Liver (tissue), 8 donors: ENCODE measurements at regions not wholly inside any gene's neighbourhood (a gene's known extent, or its start where the extent isn't known, plus 50 kb on each side); places are given as distances from the start of the nearest gene placed in this dataset.

Experiments used
- DNase-seq: peaks from one replicate; pipeline ENCODE4 v3.0.0-alpha.2; 2017; ENCODE audit warnings: low spot score
- H3K27ac ChIP-seq, 2 donors: one replicate each; pipeline ENCODE4 v1.7.0; 2013; ENCODE audit warnings: inconsistent platforms in 2 of 2, low read length in 2 of 2, control low read depth in 1 of 2, low read depth in 1 of 2, mild to moderate bottlenecking in 1 of 2
- H3K27me3 ChIP-seq, 4 donors: one replicate each; pipeline versions ENCODE4 v1.6.1 to v1.7.0; 2013; ENCODE audit warnings: low read length in 3 of 4, inconsistent platforms in 1 of 4, mild to moderate bottlenecking in 1 of 4, moderate library complexity in 1 of 4; ENCODE audit not compliant: control insufficient read depth in 4 of 4, insufficient read depth in 4 of 4
- H3K36me3 ChIP-seq, 4 donors: one replicate each; pipeline versions ENCODE4 v1.6.1 to v1.7.0; 2013; ENCODE audit warnings: low read length in 3 of 4, mild to moderate bottlenecking in 3 of 4, low read depth in 1 of 4, moderate library complexity in 1 of 4; ENCODE audit not compliant: control insufficient read depth in 4 of 4, insufficient read depth in 3 of 4
- H3K4me1 ChIP-seq, 4 donors: one replicate each; pipeline versions ENCODE4 v1.6.1 to v1.7.0; 2013; ENCODE audit warnings: low read length in 3 of 4, mild to moderate bottlenecking in 3 of 4, moderate library complexity in 1 of 4; ENCODE audit not compliant: control insufficient read depth in 4 of 4, insufficient read depth in 4 of 4
- H3K4me3 ChIP-seq, 3 donors: one replicate each; pipeline versions ENCODE4 v1.6.1 to v1.7.0; 2013; ENCODE audit warnings: low read length in 3 of 3, control low read depth in 1 of 3, low read depth in 1 of 3, mild to moderate bottlenecking in 1 of 3
- H3K9ac ChIP-seq, 2 donors: one replicate each; pipeline ENCODE4 v1.7.0; 2013; ENCODE audit warnings: low read length in 2 of 2, mild to moderate bottlenecking in 2 of 2, moderate library complexity in 2 of 2, control low read depth in 1 of 2, low read depth in 1 of 2
- H3K9me3 ChIP-seq, 4 donors: one replicate each; pipeline versions ENCODE4 v1.6.1 to v1.7.0; 2013; ENCODE audit warnings: low read length in 3 of 4; ENCODE audit not compliant: control insufficient read depth in 4 of 4
- ATF3 ChIP-seq: IDR thresholded peaks from 2 replicates; pipeline ENCODE4 v1.6.1; 2016; ENCODE audit warnings: antibody characterized with exemption
- EGR1 ChIP-seq, 2 donors: IDR thresholded peaks; 2 replicates each; pipeline ENCODE4 v1.6.1; 2016 to 2018; ENCODE audit warnings: antibody characterized with exemption in 2 of 2, low read depth in 2 of 2
- FOXA1 ChIP-seq: IDR thresholded peaks from 2 replicates; pipeline ENCODE4 v1.6.1; 2016; ENCODE audit warnings: antibody characterized with exemption
- FOXA2 ChIP-seq: IDR thresholded peaks from 2 replicates; pipeline ENCODE4 v1.6.1; 2016; ENCODE audit warnings: antibody characterized with exemption
- GABPA ChIP-seq, 2 donors: IDR thresholded peaks in 1 of 2; conservative IDR thresholded peaks in 1 of 2; 2 replicates each; pipeline ENCODE4 v1.6.1; 2016; ENCODE audit warnings: antibody characterized with exemption in 2 of 2, mild to moderate bottlenecking in 1 of 2, moderate library complexity in 1 of 2
- HNF4A ChIP-seq, 2 donors: conservative IDR thresholded peaks; 2 replicates each; pipeline ENCODE4 v1.6.1; 2016; ENCODE audit warnings: antibody characterized with exemption in 2 of 2, mild to moderate bottlenecking in 2 of 2
- HNF4G ChIP-seq: IDR thresholded peaks from 2 replicates; pipeline ENCODE4 v1.6.1; 2016; ENCODE audit warnings: antibody characterized with exemption
- JUND ChIP-seq, 2 donors: IDR thresholded peaks; 2 replicates each; pipeline ENCODE4 v1.6.1; 2016; ENCODE audit warnings: antibody characterized with exemption in 2 of 2
- NR2F2 ChIP-seq: IDR thresholded peaks from 2 replicates; pipeline ENCODE4 v1.6.1; 2016; ENCODE audit warnings: antibody characterized with exemption
- RAD21 ChIP-seq, 2 donors: IDR thresholded peaks; 2 replicates each; pipeline ENCODE4 v1.6.1; 2016; ENCODE audit warnings: antibody characterized with exemption in 2 of 2, mild to moderate bottlenecking in 2 of 2
- REST ChIP-seq: IDR thresholded peaks from 2 replicates; pipeline ENCODE4 v1.6.1; 2016; ENCODE audit warnings: antibody characterized with exemption, mild to moderate bottlenecking
- RXRA ChIP-seq, 2 donors: IDR thresholded peaks; 2 replicates each; pipeline ENCODE4 v1.6.1; 2017 to 2018; ENCODE audit warnings: antibody characterized with exemption in 2 of 2, mild to moderate bottlenecking in 1 of 2
- SP1 ChIP-seq: IDR thresholded peaks from 2 replicates; pipeline ENCODE4 v1.6.1; 2018; ENCODE audit warnings: antibody characterized with exemption, mild to moderate bottlenecking
- TAF1 ChIP-seq: conservative IDR thresholded peaks from 2 replicates; pipeline ENCODE4 v1.6.1; 2016; ENCODE audit warnings: antibody characterized with exemption, mild to moderate bottlenecking
- YY1 ChIP-seq: IDR thresholded peaks from 2 replicates; pipeline ENCODE4 v1.6.1; 2016; ENCODE audit warnings: antibody characterized with exemption, mild to moderate bottlenecking
- WGBS: extraction: QIAGEN DNeasy Blood & Tissue Kit; methylation state at CpG from one replicate; pipeline ENCODE4 v1.1.7; 2013; 5-methylcytosine and 5-hydroxymethylcytosine counted together
- TF ChIP-seq, protein P1 (sequence below): IDR thresholded peaks from 2 replicates; pipeline ENCODE4 v1.6.1; 2016; ENCODE audit warnings: antibody characterized with exemption
- TF ChIP-seq, protein P2 (sequence below): fragments of 150-350 bp; IDR thresholded peaks from 2 replicates; pipeline ENCODE4 v1.5.1; 2017; ENCODE audit warnings: improper control_type of control experiment, low read depth, low read length; ENCODE audit not compliant: missing input control
- TF ChIP-seq, protein P3 (sequence below): IDR thresholded peaks from 2 replicates; pipeline ENCODE4 v1.6.1; 2016; ENCODE audit warnings: antibody characterized with exemption
- donor health status: healthy.
- donor health status: healthy.
- donor health status: healthy.
- donor health status: healthy.
- donor health status: healthy.

DNA sequence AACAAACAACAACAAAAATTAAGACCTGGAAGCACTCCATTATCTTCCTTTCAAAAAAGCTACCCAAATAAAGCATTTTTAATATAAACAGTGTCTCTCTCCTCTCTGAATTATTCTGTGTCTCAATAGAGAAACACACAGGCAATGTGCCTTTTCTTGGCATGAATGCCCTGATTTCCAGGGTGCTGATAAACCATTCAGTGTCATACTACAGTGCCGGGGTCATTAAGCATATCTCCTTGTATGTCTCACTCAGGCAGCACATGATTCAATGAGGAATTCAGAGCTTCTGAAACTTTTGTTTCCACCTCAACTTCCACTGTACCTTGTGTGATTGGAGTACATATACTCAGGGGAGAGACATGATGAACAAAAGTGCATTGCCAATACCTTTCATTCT is 294.0 kb upstream of the SLC24A2 start:
- TF ChIP-seq RXRA (IDR thresholded peaks at IDR 0.05) (no peak), FOXA2 (no peak), HNF4A (conservative IDR thresholded peaks at IDR 0.05) (no peak), YY1 (no peak), TAF1 (no peak)
- TF ChIP-seq, protein P1, sequence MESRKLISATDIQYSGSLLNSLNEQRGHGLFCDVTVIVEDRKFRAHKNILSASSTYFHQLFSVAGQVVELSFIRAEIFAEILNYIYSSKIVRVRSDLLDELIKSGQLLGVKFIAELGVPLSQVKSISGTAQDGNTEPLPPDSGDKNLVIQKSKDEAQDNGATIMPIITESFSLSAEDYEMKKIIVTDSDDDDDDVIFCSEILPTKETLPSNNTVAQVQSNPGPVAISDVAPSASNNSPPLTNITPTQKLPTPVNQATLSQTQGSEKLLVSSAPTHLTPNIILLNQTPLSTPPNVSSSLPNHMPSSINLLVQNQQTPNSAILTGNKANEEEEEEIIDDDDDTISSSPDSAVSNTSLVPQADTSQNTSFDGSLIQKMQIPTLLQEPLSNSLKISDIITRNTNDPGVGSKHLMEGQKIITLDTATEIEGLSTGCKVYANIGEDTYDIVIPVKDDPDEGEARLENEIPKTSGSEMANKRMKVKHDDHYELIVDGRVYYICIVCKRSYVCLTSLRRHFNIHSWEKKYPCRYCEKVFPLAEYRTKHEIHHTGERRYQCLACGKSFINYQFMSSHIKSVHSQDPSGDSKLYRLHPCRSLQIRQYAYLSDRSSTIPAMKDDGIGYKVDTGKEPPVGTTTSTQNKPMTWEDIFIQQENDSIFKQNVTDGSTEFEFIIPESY: no peak
- 21% methylated on average over 1 of the region's 1 CpG for WGBS
- H3K36me3 ChIP-seq: no peaks in the 10 kb centered on the region
- DNase-seq: no peak
- H3K4me1 ChIP-seq: no peaks in the 10 kb centered on the region
- no peaks in the 10 kb centered on the region for H3K9me3 ChIP-seq
- no peak overlapping the region for H3K4me3 ChIP-seq
- no peaks in the 10 kb centered on the region for H3K27me3 ChIP-seq
- no peak overlapping the region for H3K9ac ChIP-seq
- H3K27ac ChIP-seq: no peak overlapping the region

DNA sequence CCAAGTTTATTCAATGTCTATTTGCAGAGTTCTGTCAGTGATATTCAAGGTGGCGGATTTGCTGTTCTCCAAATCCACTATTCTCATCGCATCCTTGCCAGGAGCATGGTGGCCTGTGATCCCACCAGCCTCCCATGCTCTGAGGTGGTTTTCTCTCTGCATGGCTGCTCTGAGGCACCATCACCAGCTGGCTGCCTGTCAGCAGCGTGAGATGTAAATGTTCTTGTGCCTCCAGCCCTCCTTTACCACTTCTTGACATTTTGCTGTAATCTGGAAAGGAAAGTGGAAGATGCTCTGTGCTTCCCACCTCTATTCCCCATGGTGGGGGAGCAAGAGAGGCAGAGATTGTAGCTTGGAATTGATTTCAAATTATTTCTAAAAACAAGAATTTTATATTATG is 293.6 kb upstream of the SLC24A2 start:
- WGBS: 77% methylated on average over 3 of the region's 3 CpGs
- H3K27ac ChIP-seq: no peak overlapping the region

More for the DNA sequence above, 293.6 kb upstream of the SLC24A2 start:
- Histone ChIP-seq H3K9me3 (no peaks in the 10 kb centered on the region), H3K27me3 (no peaks in the 10 kb centered on the region), H3K4me3 (no peak overlapping the region), H3K36me3 (no peaks in the 10 kb centered on the region), H3K9ac (no peak overlapping the region), H3K4me1 (no peaks in the 10 kb centered on the region)
- no peak for TF ChIP-seq GABPA (IDR thresholded peaks at IDR 0.05 in 1 of 2, conservative IDR thresholded peaks at IDR 0.05 in 1 of 2)
- no peak for TF ChIP-seq HNF4A (conservative IDR thresholded peaks at IDR 0.05)
- no peak for TF ChIP-seq EGR1 (IDR thresholded peaks at IDR 0.05; ENCODE audit: low read depth in 2 of 2)
- no peak for TF ChIP-seq RXRA (IDR thresholded peaks at IDR 0.05)
- no peak for TF ChIP-seq YY1
- TF ChIP-seq FOXA2: no peak
- TF ChIP-seq ATF3: no peak
- TF ChIP-seq, protein P1: no peak
- TF ChIP-seq SP1: no peak
- TF ChIP-seq, protein P2, sequence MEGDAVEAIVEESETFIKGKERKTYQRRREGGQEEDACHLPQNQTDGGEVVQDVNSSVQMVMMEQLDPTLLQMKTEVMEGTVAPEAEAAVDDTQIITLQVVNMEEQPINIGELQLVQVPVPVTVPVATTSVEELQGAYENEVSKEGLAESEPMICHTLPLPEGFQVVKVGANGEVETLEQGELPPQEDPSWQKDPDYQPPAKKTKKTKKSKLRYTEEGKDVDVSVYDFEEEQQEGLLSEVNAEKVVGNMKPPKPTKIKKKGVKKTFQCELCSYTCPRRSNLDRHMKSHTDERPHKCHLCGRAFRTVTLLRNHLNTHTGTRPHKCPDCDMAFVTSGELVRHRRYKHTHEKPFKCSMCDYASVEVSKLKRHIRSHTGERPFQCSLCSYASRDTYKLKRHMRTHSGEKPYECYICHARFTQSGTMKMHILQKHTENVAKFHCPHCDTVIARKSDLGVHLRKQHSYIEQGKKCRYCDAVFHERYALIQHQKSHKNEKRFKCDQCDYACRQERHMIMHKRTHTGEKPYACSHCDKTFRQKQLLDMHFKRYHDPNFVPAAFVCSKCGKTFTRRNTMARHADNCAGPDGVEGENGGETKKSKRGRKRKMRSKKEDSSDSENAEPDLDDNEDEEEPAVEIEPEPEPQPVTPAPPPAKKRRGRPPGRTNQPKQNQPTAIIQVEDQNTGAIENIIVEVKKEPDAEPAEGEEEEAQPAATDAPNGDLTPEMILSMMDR: no peak
- no peak for TF ChIP-seq JUND (IDR thresholded peaks at IDR 0.05)
- TF ChIP-seq NR2F2: no peak
- no peak for TF ChIP-seq RAD21 (IDR thresholded peaks at IDR 0.05)
- TF ChIP-seq REST: no peak
- TF ChIP-seq, protein P3, sequence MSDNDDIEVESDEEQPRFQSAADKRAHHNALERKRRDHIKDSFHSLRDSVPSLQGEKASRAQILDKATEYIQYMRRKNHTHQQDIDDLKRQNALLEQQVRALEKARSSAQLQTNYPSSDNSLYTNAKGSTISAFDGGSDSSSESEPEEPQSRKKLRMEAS: no peak
- TF ChIP-seq FOXA1: no peak
- TF ChIP-seq HNF4G: no peak
- no peak for TF ChIP-seq TAF1
- DNase-seq: no peak
